ENCODE measurements at regions not wholly inside any gene's neighbourhood (a gene's known extent, or its start where the extent isn't known, plus 50 kb on each side); places are given as distances from the start of the nearest gene placed in this dataset.

GRCh38 chr3:66659056-66659455 is 158.2 kb upstream of the LRIG1 start:
- Histone ChIP-seq H3K14ac (ENCODE audit: low read length in 2 of 2) (no peak overlapping the region), H2BK5ac (ENCODE audit: low read depth, low read length, poor library complexity, severe bottlenecking) (no peak overlapping the region), H3K18ac (ENCODE audit: low read depth in 1 of 2, low read length in 2 of 2) (no peak overlapping the region), H3K4me1 (ENCODE audit: control insufficient read depth, insufficient read depth, low read depth, low read length) (peaks cover 4% of the 10 kb centered on the region), H3K23ac (ENCODE audit: low read length in 2 of 2) (no peak overlapping the region), H3K9me3 (ENCODE audit: control insufficient read depth, low read length) (no peaks in the 10 kb centered on the region), H2BK12ac (ENCODE audit: low read length in 2 of 2) (no peak overlapping the region), H3K27me3 (ENCODE audit: control insufficient read depth in 1 of 2, insufficient read depth in 1 of 2, low read length in 2 of 2) (no peaks in the 10 kb centered on the region), H3K4me2 (ENCODE audit: low read length, poor library complexity, severe bottlenecking) (no peak overlapping the region), H2AK5ac (ENCODE audit: low read length, severe bottlenecking) (no peak overlapping the region), H2AFZ (ENCODE audit: low read depth, low read length) (no peak overlapping the region), H3K36me3 (ENCODE audit: control insufficient read depth in 1 of 2, insufficient read depth in 2 of 2, low read depth in 1 of 2, low read length in 2 of 2) (no peaks in the 10 kb centered on the region), H3K9ac (ENCODE audit: low read length) (no peak overlapping the region), H4K91ac (ENCODE audit: low read length) (no peak overlapping the region), H3K4me3 (ENCODE audit: insufficient read depth in 1 of 2, low read depth in 1 of 2, low read length in 2 of 2) (no peak overlapping the region), H3K27ac (ENCODE audit: low read length, poor library complexity, severe bottlenecking) (no peak overlapping the region), H2BK15ac (ENCODE audit: low read depth, poor library complexity, severe bottlenecking) (no peak overlapping the region), H2BK120ac (ENCODE audit: low read depth, low read length) (no peak overlapping the region), H3K4ac (ENCODE audit: low read depth in 1 of 2, low read length in 2 of 2) (no peak overlapping the region), H4K8ac (ENCODE audit: low read length) (no peak overlapping the region), H3K79me1 (replicated peaks; ENCODE audit: low read length, poor library complexity, severe bottlenecking) (no peaks in the 10 kb centered on the region)
- 100% methylated on average over 1 of the region's 1 CpG for WGBS
- DNase-seq: no peak

- Histone ChIP-seq H2BK12ac (ENCODE audit: low read length in 2 of 2) (no peak overlapping the region), H3K27ac (ENCODE audit: low read length, poor library complexity, severe bottlenecking) (no peak overlapping the region), H3K4ac (ENCODE audit: low read depth in 1 of 2, low read length in 2 of 2) (no peak overlapping the region), H3K18ac (ENCODE audit: low read depth in 1 of 2, low read length in 2 of 2) (no peak overlapping the region), H3K4me1 (ENCODE audit: control insufficient read depth, insufficient read depth, low read depth, low read length) (no peaks in the 10 kb centered on the region), H2BK15ac (ENCODE audit: low read depth, poor library complexity, severe bottlenecking) (no peak overlapping the region), H3K9ac (ENCODE audit: low read length) (no peak overlapping the region), H2BK120ac (ENCODE audit: low read depth, low read length) (no peak overlapping the region), H4K8ac (ENCODE audit: low read length) (no peak overlapping the region), H3K14ac (ENCODE audit: low read length in 2 of 2) (no peak overlapping the region), H2AFZ (ENCODE audit: low read depth, low read length) (no peak overlapping the region), H3K9me3 (ENCODE audit: control insufficient read depth, low read length) (no peaks in the 10 kb centered on the region), H3K36me3 (ENCODE audit: control insufficient read depth in 1 of 2, insufficient read depth in 2 of 2, low read depth in 1 of 2, low read length in 2 of 2) (no peaks in the 10 kb centered on the region), H3K79me1 (replicated peaks; ENCODE audit: low read length, poor library complexity, severe bottlenecking) (no peaks in the 10 kb centered on the region), H2AK5ac (ENCODE audit: low read length, severe bottlenecking) (no peak overlapping the region), H3K4me3 (ENCODE audit: insufficient read depth in 1 of 2, low read depth in 1 of 2, low read length in 2 of 2) (no peak overlapping the region), H3K23ac (ENCODE audit: low read length in 2 of 2) (no peak overlapping the region), H4K91ac (ENCODE audit: low read length) (no peak overlapping the region), H3K4me2 (ENCODE audit: low read length, poor library complexity, severe bottlenecking) (no peak overlapping the region), H2BK5ac (ENCODE audit: low read depth, low read length, poor library complexity, severe bottlenecking) (peak overlapping the region; percentile 40), H3K27me3 (ENCODE audit: control insufficient read depth in 1 of 2, insufficient read depth in 1 of 2, low read length in 2 of 2) (no peaks in the 10 kb centered on the region)
- DNase-seq: no peak
- 76% methylated on average over 4 of the region's 4 CpGs for WGBS
Observed at GRCh38 chr3:66661628-66662027, 160.8 kb upstream of the LRIG1 start.

GRCh38 chr3:66662894-66663293 is 162.1 kb upstream of the LRIG1 start:
- Histone ChIP-seq H3K18ac (ENCODE audit: low read depth in 1 of 2, low read length in 2 of 2) (no peak overlapping the region), H2BK5ac (ENCODE audit: low read depth, low read length, poor library complexity, severe bottlenecking) (no peak overlapping the region), H2BK12ac (ENCODE audit: low read length in 2 of 2) (no peak overlapping the region), H3K4ac (ENCODE audit: low read depth in 1 of 2, low read length in 2 of 2) (no peak overlapping the region), H2BK120ac (ENCODE audit: low read depth, low read length) (no peak overlapping the region), H4K91ac (ENCODE audit: low read length) (no peak overlapping the region), H3K36me3 (ENCODE audit: control insufficient read depth in 1 of 2, insufficient read depth in 2 of 2, low read depth in 1 of 2, low read length in 2 of 2) (no peaks in the 10 kb centered on the region), H3K9ac (ENCODE audit: low read length) (no peak overlapping the region), H4K8ac (ENCODE audit: low read length) (no peak overlapping the region), H3K4me3 (ENCODE audit: insufficient read depth in 1 of 2, low read depth in 1 of 2, low read length in 2 of 2) (no peak overlapping the region), H2AK5ac (ENCODE audit: low read length, severe bottlenecking) (no peak overlapping the region), H3K14ac (ENCODE audit: low read length in 2 of 2) (no peak overlapping the region), H2BK15ac (ENCODE audit: low read depth, poor library complexity, severe bottlenecking) (no peak overlapping the region), H3K27ac (ENCODE audit: low read length, poor library complexity, severe bottlenecking) (no peak overlapping the region), H3K4me2 (ENCODE audit: low read length, poor library complexity, severe bottlenecking) (no peak overlapping the region), H3K9me3 (ENCODE audit: control insufficient read depth, low read length) (no peaks in the 10 kb centered on the region), H3K79me1 (replicated peaks; ENCODE audit: low read length, poor library complexity, severe bottlenecking) (no peaks in the 10 kb centered on the region), H3K4me1 (ENCODE audit: control insufficient read depth, insufficient read depth, low read depth, low read length) (no peaks in the 10 kb centered on the region), H3K23ac (ENCODE audit: low read length in 2 of 2) (no peak overlapping the region), H3K27me3 (ENCODE audit: control insufficient read depth in 1 of 2, insufficient read depth in 1 of 2, low read length in 2 of 2) (no peaks in the 10 kb centered on the region), H2AFZ (ENCODE audit: low read depth, low read length) (no peak overlapping the region)
- WGBS: 79% methylated on average over 4 of the region's 6 CpGs
- DNase-seq: no peak

- Histone ChIP-seq H4K91ac (ENCODE audit: low read length) (no peak overlapping the region), H2AFZ (ENCODE audit: low read depth, low read length) (no peak overlapping the region), H4K8ac (ENCODE audit: low read length) (no peak overlapping the region), H3K36me3 (ENCODE audit: control insufficient read depth in 1 of 2, insufficient read depth in 2 of 2, low read depth in 1 of 2, low read length in 2 of 2) (no peaks in the 10 kb centered on the region), H3K14ac (ENCODE audit: low read length in 2 of 2) (no peak overlapping the region), H2BK5ac (ENCODE audit: low read depth, low read length, poor library complexity, severe bottlenecking) (no peak overlapping the region), H3K27me3 (ENCODE audit: control insufficient read depth in 1 of 2, insufficient read depth in 1 of 2, low read length in 2 of 2) (no peaks in the 10 kb centered on the region), H3K4me1 (ENCODE audit: control insufficient read depth, insufficient read depth, low read depth, low read length) (no peaks in the 10 kb centered on the region), H3K18ac (ENCODE audit: low read depth in 1 of 2, low read length in 2 of 2) (no peak overlapping the region), H3K4ac (ENCODE audit: low read depth in 1 of 2, low read length in 2 of 2) (no peak overlapping the region), H2BK15ac (ENCODE audit: low read depth, poor library complexity, severe bottlenecking) (no peak overlapping the region), H3K4me2 (ENCODE audit: low read length, poor library complexity, severe bottlenecking) (no peak overlapping the region), H3K79me1 (replicated peaks; ENCODE audit: low read length, poor library complexity, severe bottlenecking) (no peaks in the 10 kb centered on the region), H3K9me3 (ENCODE audit: control insufficient read depth, low read length) (no peaks in the 10 kb centered on the region), H2BK120ac (ENCODE audit: low read depth, low read length) (no peak overlapping the region), H3K9ac (ENCODE audit: low read length) (no peak overlapping the region), H2AK5ac (ENCODE audit: low read length, severe bottlenecking) (no peak overlapping the region), H3K27ac (ENCODE audit: low read length, poor library complexity, severe bottlenecking) (no peak overlapping the region), H3K4me3 (ENCODE audit: insufficient read depth in 1 of 2, low read depth in 1 of 2, low read length in 2 of 2) (no peak overlapping the region), H3K23ac (ENCODE audit: low read length in 2 of 2) (no peak overlapping the region), H2BK12ac (ENCODE audit: low read length in 2 of 2) (no peak overlapping the region)
- DNase-seq: no peak
- 90% methylated on average over 5 of the region's 5 CpGs for WGBS
Observed at GRCh38 chr3:66665021-66665695, 164.3 kb upstream of the LRIG1 start.
